T-helper 17 cell (primary cell): ENCODE measurements at regions not wholly inside any gene's neighbourhood (a gene's known extent, or its start where the extent isn't known, plus 50 kb on each side); places are given as distances from the start of the nearest gene placed in this dataset.

Source experiments
- ATAC-seq: fragments of 150-1000 bp; cut with Tn5 transposase; 2 replicates; pipeline ENCODE4 v1.10.0; 2021; ENCODE audit warnings: mild to moderate bottlenecking, moderate library complexity
- DNase-seq, 3 donors: peaks; one replicate each; pipeline versions ENCODE4 v3.0.0 to v3.0.0-alpha.2; 2020 to 2021
- H3K9me3 ChIP-seq: one replicate; pipeline ENCODE4 v1.7.0; 2013; ENCODE audit warnings: low read length, mild to moderate bottlenecking; ENCODE audit not compliant: control insufficient read depth, poor library complexity, severe bottlenecking
- H3K27ac Mint-ChIP-seq: one replicate; pipeline ENCODE4 v1.8.0; 2022; ENCODE audit warnings: mild to moderate bottlenecking, moderate library complexity, mixed read lengths
- H3K27me3 Mint-ChIP-seq: one replicate; pipeline ENCODE4 v1.8.0; 2022; ENCODE audit warnings: mixed read lengths
- H3K36me3 Mint-ChIP-seq: one replicate; pipeline ENCODE4 v1.8.0; 2022; ENCODE audit warnings: low read depth, mixed read lengths
- H3K4me1 Mint-ChIP-seq: one replicate; pipeline ENCODE4 v1.8.0; 2022; ENCODE audit warnings: mild to moderate bottlenecking, mixed read lengths
- H3K4me3 Mint-ChIP-seq: one replicate; pipeline ENCODE4 v1.8.0; 2022; ENCODE audit warnings: mild to moderate bottlenecking, moderate library complexity, mixed read lengths

- no peaks in the 10 kb centered on the region for H3K36me3 Mint-ChIP-seq
- H3K4me3 Mint-ChIP-seq, result no peak overlapping the region
- no peak overlapping the region for H3K27ac Mint-ChIP-seq
- ATAC-seq (no peak), DNase-seq (no peak)
- H3K4me1 Mint-ChIP-seq, result no peaks in the 10 kb centered on the region
- H3K27me3 Mint-ChIP-seq, result peaks cover 10% of the 10 kb centered on the region
- no peaks in the 10 kb centered on the region for H3K9me3 ChIP-seq
These were observed 425.1 kb downstream of the SETD4 start for GRCh38 chr21:35635261-35635660.

- Mint-ChIP-seq H3K4me3 (no peak overlapping the region), H3K36me3 (no peaks in the 10 kb centered on the region), H3K27ac (no peak overlapping the region), H3K27me3 (peaks cover 21% of the 10 kb centered on the region), H3K4me1 (no peaks in the 10 kb centered on the region)
- no peaks in the 10 kb centered on the region for H3K9me3 ChIP-seq
- ATAC-seq (no peak), DNase-seq (no peak)
These were observed 426.8 kb downstream of the SETD4 start for GRCh38 chr21:35633501-35633900.

DNA sequence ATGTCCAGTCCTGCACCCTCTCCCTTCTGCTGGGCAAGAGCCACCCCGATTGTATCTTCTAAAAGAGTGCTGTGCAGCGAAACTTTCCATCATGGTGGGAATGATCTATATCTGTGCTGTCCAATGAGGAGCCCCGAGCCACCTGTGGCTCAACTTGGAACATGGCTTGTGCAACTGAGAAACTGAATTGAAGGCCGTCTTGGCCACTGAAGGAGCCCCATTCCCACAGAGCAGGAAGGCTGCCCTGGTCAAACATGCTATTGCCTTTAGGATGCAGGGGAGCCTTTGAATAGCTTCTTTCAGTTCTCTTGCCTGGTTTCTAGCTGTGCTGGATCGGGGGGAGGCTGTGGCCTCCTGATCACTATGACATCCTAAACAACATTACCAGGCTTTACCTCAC, 427.6 kb downstream of the SETD4 start:
- Mint-ChIP-seq H3K4me3 (no peak overlapping the region), H3K27me3 (peaks cover 28% of the 10 kb centered on the region), H3K4me1 (no peaks in the 10 kb centered on the region), H3K27ac (no peak overlapping the region), H3K36me3 (no peaks in the 10 kb centered on the region)
- DNase-seq (no peak), ATAC-seq (no peak)
- no peaks in the 10 kb centered on the region for H3K9me3 ChIP-seq

DNA sequence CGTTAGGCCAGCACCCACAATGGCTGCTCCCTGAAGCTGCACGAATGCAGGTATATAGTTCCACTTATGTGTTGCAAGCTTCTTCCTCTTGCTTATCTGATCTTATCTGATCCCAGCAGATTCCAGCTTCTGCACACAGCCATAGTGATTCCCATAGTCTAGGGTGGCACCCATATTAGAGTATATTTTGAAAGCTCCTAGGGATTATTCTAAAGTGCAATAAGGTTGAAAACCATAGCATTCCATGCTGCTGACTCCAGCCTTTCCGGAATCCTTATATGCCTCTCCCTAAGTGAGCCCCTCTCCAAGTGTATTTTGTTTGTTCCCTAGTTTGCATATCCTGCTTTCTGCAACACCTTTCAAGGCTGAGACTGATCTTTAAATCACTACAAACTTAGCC, 432.0 kb downstream of the SETD4 start:
- ATAC-seq (no peak), DNase-seq (no peak)
- peaks cover 30% of the 10 kb centered on the region for H3K27me3 Mint-ChIP-seq
- H3K27ac Mint-ChIP-seq, result no peak overlapping the region
- no peaks in the 10 kb centered on the region for H3K9me3 ChIP-seq
- no peaks in the 10 kb centered on the region for H3K4me1 Mint-ChIP-seq
- H3K4me3 Mint-ChIP-seq, result no peak overlapping the region
- no peaks in the 10 kb centered on the region for H3K36me3 Mint-ChIP-seq

DNA sequence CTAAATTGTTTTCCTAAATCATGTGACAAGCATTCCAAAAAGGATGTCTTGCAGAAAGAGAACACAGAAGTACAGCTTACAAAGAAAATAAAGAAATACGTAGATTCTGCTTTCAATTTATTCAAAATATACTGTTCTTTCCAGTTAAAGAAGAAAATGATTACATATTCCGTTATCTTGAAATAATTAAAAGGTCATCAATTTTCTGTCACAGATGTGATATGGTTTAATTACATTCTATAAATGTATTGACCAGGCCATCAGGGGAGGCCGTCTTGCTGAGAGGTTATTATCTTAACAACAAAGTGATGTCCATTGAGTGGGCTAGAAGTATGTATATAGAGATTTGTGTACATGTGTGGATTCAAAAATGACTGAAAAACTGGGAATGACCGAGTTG, 432.9 kb downstream of the SETD4 start:
- no peaks in the 10 kb centered on the region for H3K4me1 Mint-ChIP-seq
- H3K27ac Mint-ChIP-seq, result no peak overlapping the region
- H3K9me3 ChIP-seq, result no peaks in the 10 kb centered on the region
- ATAC-seq (no peak), DNase-seq (no peak)
- H3K4me3 Mint-ChIP-seq, result no peak overlapping the region
- peaks cover 30% of the 10 kb centered on the region for H3K27me3 Mint-ChIP-seq
- no peaks in the 10 kb centered on the region for H3K36me3 Mint-ChIP-seq

DNA sequence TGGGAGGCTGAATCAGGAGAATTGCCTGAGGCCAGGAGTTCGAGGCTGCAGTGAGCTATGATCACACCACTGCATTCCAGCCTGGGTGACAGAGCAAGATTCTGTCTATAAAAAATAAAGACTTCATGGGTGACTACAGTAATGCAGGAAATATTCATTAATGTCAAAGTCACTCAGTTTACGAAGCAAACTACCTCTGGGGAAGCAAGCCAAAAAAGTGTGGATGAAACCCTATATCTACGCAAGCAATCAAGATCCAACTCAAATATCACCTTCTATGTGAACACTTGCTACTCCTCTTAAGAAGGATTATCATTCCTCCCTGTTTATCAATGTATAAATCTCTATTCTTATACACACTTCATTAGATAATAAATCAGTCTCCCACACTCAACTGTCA, 434.8 kb downstream of the SETD4 start:
- DNase-seq (no peak), ATAC-seq (no peak)
- Mint-ChIP-seq H3K4me3 (no peak overlapping the region), H3K4me1 (no peaks in the 10 kb centered on the region), H3K36me3 (no peaks in the 10 kb centered on the region), H3K27ac (no peak overlapping the region), H3K27me3 (peaks cover 35% of the 10 kb centered on the region)
- H3K9me3 ChIP-seq, result no peaks in the 10 kb centered on the region

DNA sequence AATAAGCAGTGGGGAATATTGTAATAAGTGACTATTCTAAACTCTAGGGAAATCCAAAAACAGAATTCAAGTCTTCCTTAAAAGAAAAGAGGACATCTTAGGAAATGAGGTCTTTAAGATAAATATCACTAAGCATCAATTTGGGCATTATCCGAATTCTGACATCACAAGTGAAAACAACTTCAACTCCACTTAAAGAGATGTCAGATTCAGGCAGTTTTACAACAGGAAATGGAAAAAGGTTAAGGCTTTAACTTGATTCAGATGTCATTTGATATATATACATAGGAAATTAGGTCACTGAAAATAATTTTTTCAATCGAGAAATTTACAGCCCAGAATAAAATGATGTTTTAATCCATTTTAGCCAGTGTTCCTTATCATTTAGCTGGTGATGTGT, 435.4 kb downstream of the SETD4 start:
- Mint-ChIP-seq H3K4me1 (no peaks in the 10 kb centered on the region), H3K27ac (no peak overlapping the region), H3K27me3 (peaks cover 34% of the 10 kb centered on the region), H3K4me3 (no peak overlapping the region), H3K36me3 (no peaks in the 10 kb centered on the region)
- ATAC-seq (no peak), DNase-seq (no peak)
- H3K9me3 ChIP-seq, result no peaks in the 10 kb centered on the region

GRCh38 chr21:35622612-35623011, 437.7 kb downstream of the SETD4 start:
- Mint-ChIP-seq H3K36me3 (no peaks in the 10 kb centered on the region), H3K4me1 (no peaks in the 10 kb centered on the region), H3K4me3 (no peak overlapping the region), H3K27ac (no peak overlapping the region), H3K27me3 (peaks cover 32% of the 10 kb centered on the region)
- DNase-seq (no peak), ATAC-seq (no peak)
- H3K9me3 ChIP-seq, result no peaks in the 10 kb centered on the region

- H3K9me3 ChIP-seq, result no peaks in the 10 kb centered on the region
- ATAC-seq (no peak), DNase-seq (no peak)
- no peaks in the 10 kb centered on the region for H3K4me1 Mint-ChIP-seq
- H3K4me3 Mint-ChIP-seq, result no peak overlapping the region
- no peak overlapping the region for H3K27ac Mint-ChIP-seq
- H3K27me3 Mint-ChIP-seq, result peaks cover 41% of the 10 kb centered on the region
- no peaks in the 10 kb centered on the region for H3K36me3 Mint-ChIP-seq
These were observed 441.1 kb downstream of the SETD4 start for GRCh38 chr21:35619184-35619583.

DNA sequence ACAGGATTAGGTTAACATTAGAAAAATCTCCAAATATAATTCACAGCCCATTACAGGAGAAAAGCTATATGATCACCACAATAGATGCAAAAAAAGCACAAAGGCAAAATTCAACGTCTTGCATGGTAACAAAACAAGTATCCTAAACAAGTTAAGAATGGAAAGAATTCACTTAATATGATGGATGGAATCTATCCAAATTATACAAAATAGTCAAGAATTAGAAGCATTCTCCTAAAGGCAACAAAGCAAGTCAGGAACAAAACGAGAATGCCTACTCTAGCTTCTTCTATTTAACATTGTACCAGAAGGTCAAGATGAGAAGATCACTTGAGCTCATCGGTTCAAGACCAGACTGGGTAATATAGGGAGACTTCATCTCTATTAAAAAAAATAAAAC, 442.8 kb downstream of the SETD4 start:
- Mint-ChIP-seq H3K4me3 (no peak overlapping the region), H3K27me3 (peaks cover 58% of the 10 kb centered on the region), H3K27ac (no peak overlapping the region), H3K36me3 (no peaks in the 10 kb centered on the region), H3K4me1 (no peaks in the 10 kb centered on the region)
- DNase-seq, result no peak
- no peak for ATAC-seq
- no peaks in the 10 kb centered on the region for H3K9me3 ChIP-seq

- no peak overlapping the region for H3K27ac Mint-ChIP-seq
- ATAC-seq (no peak), DNase-seq (no peak)
- no peaks in the 10 kb centered on the region for H3K4me1 Mint-ChIP-seq
- H3K36me3 Mint-ChIP-seq, result no peaks in the 10 kb centered on the region
- no peaks in the 10 kb centered on the region for H3K9me3 ChIP-seq
- H3K27me3 Mint-ChIP-seq, result peaks cover 67% of the 10 kb centered on the region
- no peak overlapping the region for H3K4me3 Mint-ChIP-seq
These were observed 444.2 kb downstream of the SETD4 start for GRCh38 chr21:35616090-35616489.

DNA sequence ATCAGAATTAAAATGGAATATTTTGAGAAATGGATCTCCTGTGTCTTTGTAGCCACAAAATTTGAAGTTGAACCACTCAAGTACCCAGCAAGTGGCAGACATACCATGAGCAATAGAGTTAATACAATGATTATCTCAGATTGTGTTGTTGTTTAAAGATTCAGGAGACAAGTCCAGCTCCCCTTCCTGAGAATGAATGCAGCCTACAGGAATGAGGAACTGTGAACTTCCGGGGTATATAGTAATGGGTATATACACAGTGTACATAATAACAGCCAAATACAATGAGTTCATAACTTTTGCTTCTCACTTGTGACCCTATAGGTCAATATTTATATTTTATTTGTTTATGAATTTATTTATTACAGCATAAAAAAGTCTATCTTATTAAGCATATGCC, 445.0 kb downstream of the SETD4 start:
- DNase-seq (no peak), ATAC-seq (no peak)
- H3K27ac Mint-ChIP-seq, result no peak overlapping the region
- H3K4me3 Mint-ChIP-seq, result no peak overlapping the region
- no peaks in the 10 kb centered on the region for H3K36me3 Mint-ChIP-seq
- no peaks in the 10 kb centered on the region for H3K4me1 Mint-ChIP-seq
- no peaks in the 10 kb centered on the region for H3K9me3 ChIP-seq
- H3K27me3 Mint-ChIP-seq, result peaks cover 68% of the 10 kb centered on the region

- no peak for ATAC-seq
- H3K4me3 Mint-ChIP-seq, result no peak overlapping the region
- no peaks in the 10 kb centered on the region for H3K4me1 Mint-ChIP-seq
- H3K27ac Mint-ChIP-seq, result no peak overlapping the region
- no peaks in the 10 kb centered on the region for H3K36me3 Mint-ChIP-seq
- no peaks in the 10 kb centered on the region for H3K9me3 ChIP-seq
- no peak for DNase-seq
- peaks cover 69% of the 10 kb centered on the region for H3K27me3 Mint-ChIP-seq
These were observed 445.9 kb downstream of the SETD4 start for GRCh38 chr21:35614396-35614921.

- H3K27me3 Mint-ChIP-seq, result peaks cover 60% of the 10 kb centered on the region
- H3K4me3 Mint-ChIP-seq, result no peak overlapping the region
- no peak overlapping the region for H3K27ac Mint-ChIP-seq
- ATAC-seq (no peak), DNase-seq (no peak)
- no peaks in the 10 kb centered on the region for H3K4me1 Mint-ChIP-seq
- H3K9me3 ChIP-seq, result no peaks in the 10 kb centered on the region
- no peaks in the 10 kb centered on the region for H3K36me3 Mint-ChIP-seq
These were observed 448.6 kb downstream of the SETD4 start for GRCh38 chr21:35611708-35612132.
